ENCODE measurements at regions not wholly inside any gene's neighbourhood (a gene's known extent, or its start where the extent isn't known, plus 50 kb on each side); places are given as distances from the start of the nearest gene placed in this dataset.

GRCh38 chr1:14318830-14319229, 279.7 kb upstream of the KAZN start:
- Histone ChIP-seq H3K9me2 (replicated peaks; ENCODE audit: insufficient read depth, low read length) (no peaks in the 10 kb centered on the region), H3K27me3 (ENCODE audit: low read length) (no peaks in the 10 kb centered on the region), H3K27ac (ENCODE audit: low read depth, low read length) (no peak overlapping the region), H2AFZ (ENCODE audit: low read depth, low read length, severe bottlenecking) (no peak overlapping the region), H3K9ac (ENCODE audit: low read length) (no peak overlapping the region), H3K9me3 (ENCODE audit: insufficient read depth, low read length) (no peaks in the 10 kb centered on the region), H3K4me3 (ENCODE audit: insufficient read depth, low read length, poor library complexity, severe bottlenecking) (no peak overlapping the region), H3K36me3 (ENCODE audit: low read length) (no peaks in the 10 kb centered on the region), H3F3A (ENCODE audit: insufficient read depth) (no peaks in the 10 kb centered on the region), H4K20me1 (ENCODE audit: low read depth, low read length) (no peaks in the 10 kb centered on the region), H3K4me2 (ENCODE audit: low read depth, low read length, poor library complexity, severe bottlenecking) (no peak overlapping the region), H3K79me2 (ENCODE audit: insufficient read depth, low read length) (no peaks in the 10 kb centered on the region)
- TF ChIP-seq, protein P1, sequence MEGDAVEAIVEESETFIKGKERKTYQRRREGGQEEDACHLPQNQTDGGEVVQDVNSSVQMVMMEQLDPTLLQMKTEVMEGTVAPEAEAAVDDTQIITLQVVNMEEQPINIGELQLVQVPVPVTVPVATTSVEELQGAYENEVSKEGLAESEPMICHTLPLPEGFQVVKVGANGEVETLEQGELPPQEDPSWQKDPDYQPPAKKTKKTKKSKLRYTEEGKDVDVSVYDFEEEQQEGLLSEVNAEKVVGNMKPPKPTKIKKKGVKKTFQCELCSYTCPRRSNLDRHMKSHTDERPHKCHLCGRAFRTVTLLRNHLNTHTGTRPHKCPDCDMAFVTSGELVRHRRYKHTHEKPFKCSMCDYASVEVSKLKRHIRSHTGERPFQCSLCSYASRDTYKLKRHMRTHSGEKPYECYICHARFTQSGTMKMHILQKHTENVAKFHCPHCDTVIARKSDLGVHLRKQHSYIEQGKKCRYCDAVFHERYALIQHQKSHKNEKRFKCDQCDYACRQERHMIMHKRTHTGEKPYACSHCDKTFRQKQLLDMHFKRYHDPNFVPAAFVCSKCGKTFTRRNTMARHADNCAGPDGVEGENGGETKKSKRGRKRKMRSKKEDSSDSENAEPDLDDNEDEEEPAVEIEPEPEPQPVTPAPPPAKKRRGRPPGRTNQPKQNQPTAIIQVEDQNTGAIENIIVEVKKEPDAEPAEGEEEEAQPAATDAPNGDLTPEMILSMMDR (IDR thresholded peaks at IDR 0.05; ENCODE audit: insufficient read depth, low read length, poor library complexity, severe bottlenecking): no peak
- TF ChIP-seq EZH2phosphoT487 (conservative IDR thresholded peaks at IDR 0.05; ENCODE audit: low read length): no peak

GRCh38 chr1:14320518-14320917, 278.0 kb upstream of the KAZN start:
- no peak for TF ChIP-seq EZH2phosphoT487 (conservative IDR thresholded peaks at IDR 0.05; ENCODE audit: low read length)
- TF ChIP-seq, protein P1 (IDR thresholded peaks at IDR 0.05; ENCODE audit: insufficient read depth, low read length, poor library complexity, severe bottlenecking): no peak
- Histone ChIP-seq H3K36me3 (ENCODE audit: low read length) (no peaks in the 10 kb centered on the region), H3K27ac (ENCODE audit: low read depth, low read length) (no peak overlapping the region), H3K4me2 (ENCODE audit: low read depth, low read length, poor library complexity, severe bottlenecking) (no peak overlapping the region), H3K79me2 (ENCODE audit: insufficient read depth, low read length) (no peaks in the 10 kb centered on the region), H4K20me1 (ENCODE audit: low read depth, low read length) (no peaks in the 10 kb centered on the region), H3K9me3 (ENCODE audit: insufficient read depth, low read length) (no peaks in the 10 kb centered on the region), H3K9me2 (replicated peaks; ENCODE audit: insufficient read depth, low read length) (no peaks in the 10 kb centered on the region), H3K4me3 (ENCODE audit: insufficient read depth, low read length, poor library complexity, severe bottlenecking) (no peak overlapping the region), H3F3A (ENCODE audit: insufficient read depth) (no peaks in the 10 kb centered on the region), H3K27me3 (ENCODE audit: low read length) (no peaks in the 10 kb centered on the region), H3K9ac (ENCODE audit: low read length) (no peak overlapping the region), H2AFZ (ENCODE audit: low read depth, low read length, severe bottlenecking) (no peak overlapping the region)

DNA sequence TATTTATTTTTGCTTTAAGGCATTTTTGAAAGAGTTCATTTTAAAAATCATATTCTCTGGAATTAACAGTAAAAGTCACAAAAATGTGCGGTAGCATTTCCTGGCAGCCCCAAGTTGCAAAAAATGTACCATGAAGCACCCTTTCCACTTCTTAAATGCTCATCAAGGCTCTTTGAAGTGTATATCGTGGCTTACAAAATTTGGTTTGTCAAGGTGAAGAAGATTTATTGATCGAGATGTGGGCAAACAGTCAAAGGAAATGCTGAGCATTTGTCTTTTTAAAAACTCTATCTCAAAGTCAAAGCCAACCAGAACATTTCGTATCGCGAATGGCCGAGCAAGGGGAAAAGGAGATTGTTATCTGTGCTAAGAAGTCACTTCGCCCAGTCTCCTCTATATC, 277.5 kb upstream of the KAZN start:
- Histone ChIP-seq H3K4me2 (ENCODE audit: low read depth, low read length, poor library complexity, severe bottlenecking) (no peak overlapping the region), H3F3A (ENCODE audit: insufficient read depth) (no peaks in the 10 kb centered on the region)

More for the DNA sequence above, 277.5 kb upstream of the KAZN start:
- Histone ChIP-seq H2AFZ (ENCODE audit: low read depth, low read length, severe bottlenecking) (no peak overlapping the region), H3K27ac (ENCODE audit: low read depth, low read length) (no peak overlapping the region), H3K27me3 (ENCODE audit: low read length) (no peaks in the 10 kb centered on the region), H3K9ac (ENCODE audit: low read length) (no peak overlapping the region), H3K9me3 (ENCODE audit: insufficient read depth, low read length) (no peaks in the 10 kb centered on the region), H3K36me3 (ENCODE audit: low read length) (no peaks in the 10 kb centered on the region), H4K20me1 (ENCODE audit: low read depth, low read length) (no peaks in the 10 kb centered on the region), H3K79me2 (ENCODE audit: insufficient read depth, low read length) (no peaks in the 10 kb centered on the region), H3K9me2 (replicated peaks; ENCODE audit: insufficient read depth, low read length) (no peaks in the 10 kb centered on the region), H3K4me3 (ENCODE audit: insufficient read depth, low read length, poor library complexity, severe bottlenecking) (no peak overlapping the region)
- no peak for TF ChIP-seq EZH2phosphoT487 (conservative IDR thresholded peaks at IDR 0.05; ENCODE audit: low read length)
- TF ChIP-seq, protein P1 (IDR thresholded peaks at IDR 0.05; ENCODE audit: insufficient read depth, low read length, poor library complexity, severe bottlenecking): no peak

All from SU-DHL-6 (cell line).